GM12892 (cell line): ENCODE measurements at regions not wholly inside any gene's neighbourhood (a gene's known extent, or its start where the extent isn't known, plus 50 kb on each side); places are given as distances from the start of the nearest gene placed in this dataset.

Experiments
- POLR2A ChIP-seq: IDR thresholded peaks from 2 replicates; pipeline ENCODE4 v1.6.1; 2011; ENCODE audit warnings: low read depth, low read length, control low read depth
- POLR2AphosphoS5 ChIP-seq: IDR thresholded peaks from 2 replicates; pipeline ENCODE4 v1.6.1; 2011; ENCODE audit warnings: low read depth, low read length, control low read depth

GRCh38 chr17:73833775-73834488, 189.7 kb upstream of the SDK2 start:
- TF ChIP-seq POLR2AphosphoS5 (no peak), POLR2A (no peak)
